Ovary (tissue), 3 donors: ENCODE measurements at regions not wholly inside any gene's neighbourhood (a gene's known extent, or its start where the extent isn't known, plus 50 kb on each side); places are given as distances from the start of the nearest gene placed in this dataset.

ENCODE experiments used
- POLR2A ChIP-seq: fragments of 450-650 bp; IDR thresholded peaks from one replicate; pipeline ENCODE4 v1.6.1; 2017; ENCODE audit warnings: antibody characterized with exemption, mild to moderate bottlenecking, moderate library complexity
- TF ChIP-seq, protein P1 (sequence below), 3 donors: fragments of 450-650 bp in 2 of 3; fragments of 200-600 bp in 1 of 3; IDR thresholded peaks; one replicate each; pipeline versions ENCODE4 v1.5.1 to v1.8.0; 2016 to 2022; ENCODE audit warnings: antibody characterized with exemption in 3 of 3, mild to moderate bottlenecking in 1 of 3
- donor health status: DM: no; HTN: no; CAD: no.

DNA sequence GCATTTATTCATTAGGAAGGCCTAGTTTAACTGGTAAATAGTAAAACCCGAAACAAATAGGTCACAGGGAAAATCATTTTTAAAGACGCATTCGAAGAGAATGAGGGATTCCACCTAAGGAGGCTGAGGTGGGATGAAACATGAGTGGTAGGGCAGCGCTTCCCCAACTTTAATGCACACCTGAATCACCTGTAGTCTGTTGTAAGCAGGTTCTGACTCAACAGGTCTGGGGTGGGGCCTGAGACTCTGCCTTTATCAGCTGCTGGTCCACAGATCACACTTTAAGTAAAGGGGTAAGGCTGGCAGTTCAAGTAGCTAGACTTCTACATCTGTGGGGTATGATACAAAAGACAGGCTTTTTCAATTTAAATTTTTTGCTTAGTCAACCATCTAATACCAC is 223.5 kb upstream of the UBE2E2 start:
- TF ChIP-seq, protein P1, sequence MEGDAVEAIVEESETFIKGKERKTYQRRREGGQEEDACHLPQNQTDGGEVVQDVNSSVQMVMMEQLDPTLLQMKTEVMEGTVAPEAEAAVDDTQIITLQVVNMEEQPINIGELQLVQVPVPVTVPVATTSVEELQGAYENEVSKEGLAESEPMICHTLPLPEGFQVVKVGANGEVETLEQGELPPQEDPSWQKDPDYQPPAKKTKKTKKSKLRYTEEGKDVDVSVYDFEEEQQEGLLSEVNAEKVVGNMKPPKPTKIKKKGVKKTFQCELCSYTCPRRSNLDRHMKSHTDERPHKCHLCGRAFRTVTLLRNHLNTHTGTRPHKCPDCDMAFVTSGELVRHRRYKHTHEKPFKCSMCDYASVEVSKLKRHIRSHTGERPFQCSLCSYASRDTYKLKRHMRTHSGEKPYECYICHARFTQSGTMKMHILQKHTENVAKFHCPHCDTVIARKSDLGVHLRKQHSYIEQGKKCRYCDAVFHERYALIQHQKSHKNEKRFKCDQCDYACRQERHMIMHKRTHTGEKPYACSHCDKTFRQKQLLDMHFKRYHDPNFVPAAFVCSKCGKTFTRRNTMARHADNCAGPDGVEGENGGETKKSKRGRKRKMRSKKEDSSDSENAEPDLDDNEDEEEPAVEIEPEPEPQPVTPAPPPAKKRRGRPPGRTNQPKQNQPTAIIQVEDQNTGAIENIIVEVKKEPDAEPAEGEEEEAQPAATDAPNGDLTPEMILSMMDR (IDR thresholded peaks at IDR 0.05): no peak
- no peak for TF ChIP-seq POLR2A
